ACC112 (cell line): ENCODE measurements at regions not wholly inside any gene's neighbourhood (a gene's known extent, or its start where the extent isn't known, plus 50 kb on each side); places are given as distances from the start of the nearest gene placed in this dataset.

Experiments used
- H2AFZ ChIP-seq: fragments of 200-600 bp; sonication (generic); one replicate; pipeline ENCODE4 v1.6.0; 2017; ENCODE audit warnings: antibody characterized with exemption, low read length; ENCODE audit not compliant: unreplicated experiment
- H3K27ac ChIP-seq: fragments of 200-600 bp; sonication (generic); 2 replicates; pipeline ENCODE4 v1.5.1; 2014; ENCODE audit warnings: low read depth, mild to moderate bottlenecking, antibody characterized with exemption, low read length, moderate library complexity
- H3K27me3 ChIP-seq: fragments of 200-600 bp; sonication (generic); 2 replicates; pipeline ENCODE4 v1.6.1; 2014; ENCODE audit warnings: mild to moderate bottlenecking, antibody characterized with exemption, low read length, moderate library complexity, mixed read lengths; ENCODE audit not compliant: insufficient read depth
- H3K36me3 ChIP-seq: fragments of 200-600 bp; sonication (generic); 2 replicates; pipeline ENCODE4 v1.6.1; 2016; ENCODE audit warnings: mild to moderate bottlenecking, antibody characterized with exemption, low read length, moderate library complexity, mixed read lengths; ENCODE audit not compliant: insufficient read depth
- H3K4me1 ChIP-seq: fragments of 200-600 bp; sonication (generic); one replicate; pipeline ENCODE4 v1.6.1; 2016; ENCODE audit warnings: low read length, mixed read lengths; ENCODE audit not compliant: insufficient read depth, unreplicated experiment, control insufficient read depth
- H3K4me3 ChIP-seq: fragments of 200-600 bp; sonication (generic); 2 replicates; pipeline ENCODE4 v1.5.1; 2014; ENCODE audit warnings: mild to moderate bottlenecking, low read depth, low read length
- H3K79me2 ChIP-seq: fragments of 200-600 bp; sonication (generic); one replicate; pipeline ENCODE4 v1.6.0; 2016; ENCODE audit warnings: low read length; ENCODE audit not compliant: control insufficient read depth, unreplicated experiment, insufficient read depth

DNA sequence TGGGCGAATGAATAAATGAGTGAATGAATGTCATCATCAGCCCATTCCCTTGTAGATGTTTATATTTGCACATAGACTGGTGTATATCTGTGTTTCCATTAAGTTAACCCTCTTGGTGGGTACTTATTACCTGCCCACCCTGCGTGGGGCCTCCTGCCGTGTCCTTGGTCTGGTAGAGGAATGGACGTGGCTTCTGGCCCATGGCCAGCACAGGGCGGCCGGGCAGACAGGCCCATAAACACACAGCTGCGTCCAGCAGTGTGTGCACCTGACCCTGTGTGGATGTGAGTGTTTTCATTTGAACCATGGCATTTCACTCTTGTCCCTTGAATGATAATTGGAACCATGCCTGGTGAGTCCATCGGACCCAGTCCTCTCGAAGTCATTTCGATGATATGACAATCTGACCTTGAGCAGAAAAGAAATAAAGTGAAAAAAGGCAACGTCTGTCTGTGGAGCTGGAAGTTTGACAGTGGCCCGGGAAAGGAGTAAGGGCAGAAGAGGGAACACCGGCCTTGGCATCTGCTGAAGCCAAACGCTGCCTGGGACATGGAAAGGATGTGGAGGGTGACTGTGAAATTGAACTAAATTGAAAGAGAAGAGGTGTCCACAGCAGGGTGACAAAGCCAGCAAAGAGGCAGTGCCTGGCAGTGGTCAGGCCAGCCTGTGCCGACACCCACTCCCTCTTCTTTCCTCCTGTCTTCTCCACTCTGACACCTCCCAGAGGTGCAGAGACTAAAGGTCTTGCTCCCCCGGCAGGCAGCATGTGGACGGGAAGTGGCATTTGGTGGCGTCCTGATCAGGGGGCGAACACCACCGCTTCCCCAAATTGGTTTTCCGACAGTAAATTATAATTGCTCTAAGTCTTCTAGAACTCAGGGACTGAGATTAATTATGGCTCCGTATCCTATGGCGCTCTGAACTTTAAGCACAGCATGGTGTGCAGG lies 199.0 kb upstream of the ZMIZ1 start:
- H3K27ac ChIP-seq = no peak overlapping the region
- no peaks in the 10 kb centered on the region for H3K79me2 ChIP-seq
- H2AFZ ChIP-seq = no peak overlapping the region
- H3K36me3 ChIP-seq = no peaks in the 10 kb centered on the region
- peaks cover 27% of the 10 kb centered on the region for H3K27me3 ChIP-seq
- H3K4me3 ChIP-seq = no peak overlapping the region
- no peaks in the 10 kb centered on the region for H3K4me1 ChIP-seq

DNA sequence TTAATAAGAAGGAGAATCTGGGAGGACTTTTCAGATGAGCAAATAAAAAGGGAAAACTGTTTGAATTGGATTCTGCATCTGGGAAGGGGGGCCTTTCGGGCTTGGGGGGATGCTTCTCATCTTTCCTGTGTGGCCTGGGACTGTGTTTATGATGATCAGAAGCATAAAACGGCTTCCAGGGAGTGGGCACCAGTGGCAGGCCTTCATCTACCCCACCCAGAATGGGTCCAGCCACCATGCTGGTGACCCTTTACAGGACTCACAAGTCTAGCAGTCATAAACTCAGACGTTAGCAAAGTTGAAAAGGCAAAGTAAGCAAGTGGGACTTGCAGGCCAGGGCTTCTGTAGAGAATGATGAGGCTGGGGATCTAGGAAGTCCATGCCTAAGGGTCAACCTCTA lies 198.3 kb upstream of the ZMIZ1 start:
- Histone ChIP-seq H3K27me3 (peaks cover 34% of the 10 kb centered on the region), H2AFZ (no peak overlapping the region), H3K27ac (no peak overlapping the region)

GRCh38 chr10:78871796-78872195 lies 197.0 kb upstream of the ZMIZ1 start:
- Histone ChIP-seq H3K27ac (no peak overlapping the region), H3K79me2 (no peaks in the 10 kb centered on the region), H3K4me1 (no peaks in the 10 kb centered on the region), H3K27me3 (peaks cover 41% of the 10 kb centered on the region), H3K4me3 (no peak overlapping the region), H3K36me3 (no peaks in the 10 kb centered on the region), H2AFZ (no peak overlapping the region)

More for the DNA sequence above, 198.3 kb upstream of the ZMIZ1 start:
- no peaks in the 10 kb centered on the region for H3K4me1 ChIP-seq
- H3K36me3 ChIP-seq = no peaks in the 10 kb centered on the region
- no peak overlapping the region for H3K4me3 ChIP-seq
- H3K79me2 ChIP-seq = no peaks in the 10 kb centered on the region

DNA sequence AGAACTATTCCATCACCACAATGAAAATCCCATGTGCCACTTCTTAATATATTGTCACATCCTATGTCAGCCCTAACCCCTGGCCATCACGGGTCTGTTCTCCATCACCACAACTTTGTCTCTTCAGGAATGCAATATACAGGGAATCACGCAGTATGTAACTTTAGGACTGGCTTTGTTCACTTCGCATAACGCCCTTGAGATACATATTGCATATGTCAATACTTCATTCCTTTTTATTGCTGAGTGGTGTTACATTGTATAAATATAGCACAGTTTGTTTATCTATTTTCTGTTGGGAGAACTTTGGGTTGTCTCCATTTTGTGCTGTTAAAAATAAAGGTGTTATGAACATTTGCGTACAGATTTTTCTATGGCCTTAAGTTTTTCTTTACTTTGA lies 195.4 kb upstream of the ZMIZ1 start:
- peaks cover 41% of the 10 kb centered on the region for H3K27me3 ChIP-seq

GRCh38 chr10:78875331-78875877 lies 193.4 kb upstream of the ZMIZ1 start:
- H3K4me1 ChIP-seq = no peaks in the 10 kb centered on the region
- no peaks in the 10 kb centered on the region for H3K36me3 ChIP-seq
- H2AFZ ChIP-seq = no peak overlapping the region
- H3K4me3 ChIP-seq = no peak overlapping the region
- no peak overlapping the region for H3K27ac ChIP-seq
- H3K79me2 ChIP-seq = no peaks in the 10 kb centered on the region
- peaks cover 54% of the 10 kb centered on the region for H3K27me3 ChIP-seq

More for the DNA sequence above, 195.4 kb upstream of the ZMIZ1 start:
- no peak overlapping the region for H2AFZ ChIP-seq
- no peak overlapping the region for H3K4me3 ChIP-seq
- no peaks in the 10 kb centered on the region for H3K4me1 ChIP-seq
- no peaks in the 10 kb centered on the region for H3K79me2 ChIP-seq
- H3K36me3 ChIP-seq = no peaks in the 10 kb centered on the region
- H3K27ac ChIP-seq = no peak overlapping the region

- Histone ChIP-seq H3K79me2 (no peaks in the 10 kb centered on the region), H3K27me3 (peaks cover 52% of the 10 kb centered on the region), H3K36me3 (no peaks in the 10 kb centered on the region), H3K4me1 (no peaks in the 10 kb centered on the region), H3K27ac (no peak overlapping the region), H2AFZ (no peak overlapping the region), H3K4me3 (no peak overlapping the region)
These were observed 192.8 kb upstream of the ZMIZ1 start for GRCh38 chr10:78875932-78876331.

DNA sequence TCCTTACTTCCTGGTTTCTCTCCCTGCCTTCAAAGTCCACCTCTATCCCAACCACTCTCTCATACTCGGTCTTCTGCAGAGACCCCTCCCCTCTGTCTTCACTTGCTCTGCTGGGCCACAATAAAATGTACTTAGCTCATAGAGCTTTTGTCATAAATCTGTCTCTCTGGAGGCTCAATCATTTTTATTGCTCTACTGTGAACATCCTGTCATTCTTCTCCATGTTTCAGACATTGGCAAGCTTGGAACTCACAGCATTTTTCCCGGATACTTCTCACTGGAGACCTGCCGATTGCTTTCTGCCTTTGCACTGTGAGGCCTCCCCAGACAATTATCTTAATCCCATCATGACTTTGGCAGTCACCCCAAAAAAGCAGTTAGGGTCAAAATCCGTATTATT lies 192.3 kb upstream of the ZMIZ1 start:
- H2AFZ ChIP-seq = no peak overlapping the region
- no peak overlapping the region for H3K4me3 ChIP-seq
- H3K27ac ChIP-seq = no peak overlapping the region
- peaks cover 49% of the 10 kb centered on the region for H3K27me3 ChIP-seq
- no peaks in the 10 kb centered on the region for H3K4me1 ChIP-seq
- no peaks in the 10 kb centered on the region for H3K79me2 ChIP-seq
- no peaks in the 10 kb centered on the region for H3K36me3 ChIP-seq

GRCh38 chr10:78879621-78880020 lies 189.1 kb upstream of the ZMIZ1 start:
- H3K79me2 ChIP-seq = no peaks in the 10 kb centered on the region
- no peaks in the 10 kb centered on the region for H3K36me3 ChIP-seq
- no peak overlapping the region for H2AFZ ChIP-seq
- no peaks in the 10 kb centered on the region for H3K4me1 ChIP-seq
- H3K27me3 ChIP-seq = peaks cover 35% of the 10 kb centered on the region
- H3K27ac ChIP-seq = no peak overlapping the region
- H3K4me3 ChIP-seq = no peak overlapping the region

GRCh38 chr10:78886129-78886528 lies 182.6 kb upstream of the ZMIZ1 start:
- H3K79me2 ChIP-seq = no peaks in the 10 kb centered on the region
- H2AFZ ChIP-seq = no peak overlapping the region
- H3K36me3 ChIP-seq = no peaks in the 10 kb centered on the region
- H3K27me3 ChIP-seq = peaks cover 40% of the 10 kb centered on the region
- H3K27ac ChIP-seq = no peak overlapping the region
- H3K4me1 ChIP-seq = no peaks in the 10 kb centered on the region
- H3K4me3 ChIP-seq = no peak overlapping the region

- no peak overlapping the region for H3K27ac ChIP-seq
- peaks cover 43% of the 10 kb centered on the region for H3K27me3 ChIP-seq
- no peak overlapping the region for H2AFZ ChIP-seq
- no peaks in the 10 kb centered on the region for H3K4me1 ChIP-seq
- no peaks in the 10 kb centered on the region for H3K36me3 ChIP-seq
- H3K79me2 ChIP-seq = no peaks in the 10 kb centered on the region
- H3K4me3 ChIP-seq = no peak overlapping the region
These were observed 179.2 kb upstream of the ZMIZ1 start for GRCh38 chr10:78889536-78890063.

DNA sequence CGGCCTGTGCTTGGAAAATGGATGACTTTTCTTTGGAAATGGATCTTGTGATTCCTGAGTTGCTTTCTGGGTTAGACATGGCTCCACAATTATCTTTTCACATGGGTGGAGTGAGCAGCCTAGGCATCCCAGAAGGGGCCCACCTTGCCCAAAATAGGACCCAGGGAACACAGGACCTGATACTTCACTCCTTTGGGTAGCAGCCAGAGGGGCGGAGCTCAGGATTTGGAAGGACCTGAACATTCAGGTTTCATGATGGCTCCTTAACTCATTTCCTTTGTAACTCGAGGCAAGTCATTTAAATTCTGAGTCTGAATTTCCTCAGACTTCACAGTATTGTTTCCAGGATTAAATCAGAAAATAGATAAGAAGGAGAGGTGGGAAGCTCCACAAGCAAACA lies 178.3 kb upstream of the ZMIZ1 start:
- H3K4me3 ChIP-seq = no peak overlapping the region
- no peaks in the 10 kb centered on the region for H3K36me3 ChIP-seq
- H3K27me3 ChIP-seq = peaks cover 43% of the 10 kb centered on the region
- no peak overlapping the region for H2AFZ ChIP-seq
- H3K27ac ChIP-seq = no peak overlapping the region
- no peaks in the 10 kb centered on the region for H3K4me1 ChIP-seq
- H3K79me2 ChIP-seq = no peaks in the 10 kb centered on the region
